ENCODE measurements at regions not wholly inside any gene's neighbourhood (a gene's known extent, or its start where the extent isn't known, plus 50 kb on each side); places are given as distances from the start of the nearest gene placed in this dataset.

DNA sequence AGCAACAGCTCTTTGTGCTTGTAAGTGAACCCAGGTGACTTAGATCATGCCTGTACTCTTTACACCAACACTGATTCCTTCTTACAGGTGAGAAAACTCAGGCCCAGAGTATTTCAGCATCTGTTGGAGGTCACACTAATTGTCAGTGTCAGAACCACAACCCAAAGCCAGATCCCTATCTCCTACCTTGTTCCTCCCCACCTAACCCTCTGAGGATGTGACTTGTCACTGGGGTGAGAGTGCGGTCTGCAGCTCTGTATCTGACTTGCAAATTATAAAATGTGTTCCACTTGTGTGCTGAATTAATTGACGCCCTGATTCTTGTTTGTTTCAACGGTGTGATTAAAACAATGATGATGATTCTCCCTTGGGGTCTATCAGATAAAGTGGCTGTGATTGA, 232.5 kb upstream of the KCNG1 start:
- Histone ChIP-seq H3K27ac (no peak overlapping the region), H3K4me3 (no peak overlapping the region)
- no peak for DNase-seq (ENCODE audit: low spot score)
- TF ChIP-seq, protein P1, sequence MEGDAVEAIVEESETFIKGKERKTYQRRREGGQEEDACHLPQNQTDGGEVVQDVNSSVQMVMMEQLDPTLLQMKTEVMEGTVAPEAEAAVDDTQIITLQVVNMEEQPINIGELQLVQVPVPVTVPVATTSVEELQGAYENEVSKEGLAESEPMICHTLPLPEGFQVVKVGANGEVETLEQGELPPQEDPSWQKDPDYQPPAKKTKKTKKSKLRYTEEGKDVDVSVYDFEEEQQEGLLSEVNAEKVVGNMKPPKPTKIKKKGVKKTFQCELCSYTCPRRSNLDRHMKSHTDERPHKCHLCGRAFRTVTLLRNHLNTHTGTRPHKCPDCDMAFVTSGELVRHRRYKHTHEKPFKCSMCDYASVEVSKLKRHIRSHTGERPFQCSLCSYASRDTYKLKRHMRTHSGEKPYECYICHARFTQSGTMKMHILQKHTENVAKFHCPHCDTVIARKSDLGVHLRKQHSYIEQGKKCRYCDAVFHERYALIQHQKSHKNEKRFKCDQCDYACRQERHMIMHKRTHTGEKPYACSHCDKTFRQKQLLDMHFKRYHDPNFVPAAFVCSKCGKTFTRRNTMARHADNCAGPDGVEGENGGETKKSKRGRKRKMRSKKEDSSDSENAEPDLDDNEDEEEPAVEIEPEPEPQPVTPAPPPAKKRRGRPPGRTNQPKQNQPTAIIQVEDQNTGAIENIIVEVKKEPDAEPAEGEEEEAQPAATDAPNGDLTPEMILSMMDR (IDR thresholded peaks at IDR 0.05) = no peak

DNA sequence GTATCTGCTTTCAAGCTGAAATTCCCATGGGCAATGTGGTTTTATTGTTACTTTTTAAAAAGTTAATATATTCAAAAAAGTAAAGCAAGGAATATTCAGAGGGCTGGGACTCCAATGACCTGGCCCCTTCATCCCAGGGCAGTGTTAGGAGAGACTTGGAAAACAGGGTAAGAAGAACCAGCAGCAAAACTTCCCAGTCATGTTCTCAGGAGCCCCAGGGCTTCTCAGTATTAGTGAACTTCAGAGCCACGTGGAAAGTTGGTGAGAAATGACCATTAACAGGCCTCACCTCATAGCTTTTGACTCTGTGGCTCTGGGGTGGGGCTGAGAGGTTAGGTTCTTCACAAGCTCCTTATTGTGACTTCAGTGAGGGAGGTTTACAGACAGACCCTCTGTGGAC, 230.4 kb upstream of the KCNG1 start:
- no peak for DNase-seq (ENCODE audit: low spot score)
- TF ChIP-seq, protein P1 (IDR thresholded peaks at IDR 0.05) = no peak
- no peak overlapping the region for H3K4me3 ChIP-seq
- H3K27ac ChIP-seq = no peak overlapping the region

DNA sequence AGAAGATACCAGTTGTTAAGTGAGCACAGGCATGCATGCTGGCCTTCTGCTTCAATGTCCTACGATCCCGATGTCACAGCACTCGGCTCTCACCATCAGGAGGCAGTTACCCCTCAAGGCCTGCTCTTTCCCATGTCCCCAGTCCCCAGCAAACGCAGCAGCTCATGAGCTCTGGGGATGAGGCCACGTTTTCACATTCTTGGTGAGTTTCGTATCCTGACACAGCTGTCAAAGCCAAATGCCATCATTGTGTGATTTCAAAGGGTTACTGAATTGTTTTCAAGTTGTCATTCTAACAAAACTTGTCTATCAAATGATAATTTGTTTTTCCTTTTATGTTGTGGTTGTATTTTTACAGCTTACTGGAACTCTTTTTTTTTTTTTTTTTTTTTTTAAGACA, 226.9 kb upstream of the KCNG1 start:
- TF ChIP-seq, protein P1 (IDR thresholded peaks at IDR 0.05) = no peak
- Histone ChIP-seq H3K4me3 (no peak overlapping the region), H3K27ac (no peak overlapping the region)
- DNase-seq (ENCODE audit: low spot score) = no peak

DNA sequence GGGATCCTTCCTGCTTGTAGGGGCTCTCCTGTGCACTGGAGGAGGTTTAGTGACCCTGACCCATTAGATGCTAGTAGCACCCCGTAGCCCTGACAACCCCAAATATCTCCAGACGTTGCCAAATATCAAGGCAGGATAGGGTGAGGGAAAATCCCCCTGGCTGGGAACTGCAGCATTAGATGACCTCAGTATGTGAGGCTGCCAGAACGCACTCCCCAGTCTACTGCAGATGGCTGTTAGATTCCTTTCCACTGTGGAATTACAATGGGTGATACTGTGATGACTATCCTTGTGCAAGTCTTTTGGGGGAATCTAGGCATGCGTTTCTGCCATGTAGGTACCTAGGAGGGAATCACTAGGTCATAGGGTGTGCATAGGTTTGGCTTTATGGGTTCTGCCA, 226.3 kb upstream of the KCNG1 start:
- no peak overlapping the region for H3K27ac ChIP-seq

DNA sequence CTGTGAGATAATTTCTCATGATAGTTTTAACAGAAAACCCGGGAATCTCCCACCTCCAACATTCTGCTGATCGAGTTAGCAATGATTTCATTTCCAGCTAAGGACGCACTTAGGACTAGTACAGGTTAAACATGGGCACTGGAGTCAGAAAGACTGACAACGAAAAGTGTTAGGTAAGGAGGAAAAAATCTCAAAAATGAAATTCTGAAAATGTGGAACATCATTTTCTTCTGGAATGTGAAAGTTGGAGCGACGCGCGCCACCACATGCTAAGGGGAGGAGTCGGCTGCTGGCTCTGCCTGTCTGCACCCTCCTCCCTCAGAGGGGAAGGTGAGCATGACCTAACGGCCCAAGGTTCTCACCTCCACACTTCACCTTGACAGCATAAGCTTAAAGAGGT, 221.6 kb upstream of the KCNG1 start:
- no peak for DNase-seq (ENCODE audit: low spot score)
- TF ChIP-seq, protein P1 (IDR thresholded peaks at IDR 0.05) = no peak
- Histone ChIP-seq H3K27ac (no peak overlapping the region), H3K4me3 (no peak overlapping the region)

More for the DNA sequence above, 226.3 kb upstream of the KCNG1 start:
- no peak for DNase-seq (ENCODE audit: low spot score)
- TF ChIP-seq, protein P1 (IDR thresholded peaks at IDR 0.05) = no peak
- no peak overlapping the region for H3K4me3 ChIP-seq

DNA sequence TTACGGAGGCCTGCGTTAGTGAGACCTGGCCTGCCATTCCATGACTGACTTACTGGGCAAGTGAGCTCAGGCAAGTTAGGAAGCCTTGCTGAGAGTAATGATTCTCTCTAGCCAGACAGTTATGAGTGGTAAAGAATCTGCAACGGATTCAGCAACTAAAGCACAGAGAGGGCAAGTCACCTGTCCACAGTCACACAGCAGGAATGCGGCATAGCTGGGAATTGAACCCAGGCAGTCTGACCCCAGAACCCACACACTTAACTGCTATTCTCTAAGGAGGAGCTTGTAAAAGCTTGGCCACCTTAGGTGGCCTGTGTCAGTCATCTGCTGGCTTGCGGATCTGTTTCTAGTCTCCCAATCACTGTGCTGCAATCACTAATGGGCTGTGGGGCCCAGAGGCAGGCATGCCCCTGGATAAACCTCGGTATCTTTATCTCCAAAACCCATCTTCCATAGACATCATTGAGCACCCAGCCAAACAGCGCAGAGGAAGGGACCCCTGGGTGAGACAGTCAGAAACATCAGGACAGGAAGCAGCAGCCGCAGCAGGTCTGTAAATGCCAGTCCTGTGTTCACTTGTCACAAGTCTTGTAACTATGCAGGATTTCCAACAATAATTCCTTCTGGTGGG, 215.9 kb upstream of the KCNG1 start:
- Histone ChIP-seq H3K4me3 (no peak overlapping the region), H3K27ac (no peak overlapping the region)
- no peak for DNase-seq (ENCODE audit: low spot score)
- TF ChIP-seq, protein P1 (IDR thresholded peaks at IDR 0.05) = no peak

DNA sequence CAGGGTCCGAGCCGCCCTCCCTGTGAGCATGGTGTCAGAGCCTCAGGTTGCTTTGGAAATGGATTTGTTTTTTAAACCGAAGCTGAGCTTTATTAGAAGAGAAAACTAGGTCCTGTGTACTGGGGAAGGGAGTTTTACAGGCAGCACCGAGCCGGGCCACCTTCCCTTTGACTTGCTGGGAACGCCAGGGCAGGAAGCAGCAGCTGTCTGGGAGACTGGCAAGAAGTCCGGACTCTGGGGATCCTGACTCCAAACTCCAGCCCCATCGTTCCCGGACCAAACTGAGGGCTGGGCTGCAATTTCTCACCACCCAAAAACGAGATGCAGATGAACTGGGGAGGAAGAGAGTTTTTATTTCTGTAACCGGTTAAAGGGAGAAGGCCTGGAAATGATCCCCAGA, 214.9 kb upstream of the KCNG1 start:
- no peak overlapping the region for H3K27ac ChIP-seq
- H3K4me3 ChIP-seq = no peak overlapping the region
- TF ChIP-seq, protein P1 (IDR thresholded peaks at IDR 0.05) = no peak
- DNase-seq (ENCODE audit: low spot score) = no peak

Measured in coronary artery (tissue), 2 donors.